Endothelial cell (in vitro differentiated cells): ENCODE measurements at regions not wholly inside any gene's neighbourhood (a gene's known extent, or its start where the extent isn't known, plus 50 kb on each side); places are given as distances from the start of the nearest gene placed in this dataset.

Source experiments
- DNase-seq: peaks from one replicate; pipeline ENCODE4 v3.0.0; 2021; ENCODE audit warnings: low spot score
- H3K27ac Mint-ChIP-seq: one replicate; pipeline ENCODE4 v1.8.0; 2021; ENCODE audit warnings: mixed read lengths, inconsistent platforms; ENCODE audit not compliant: unreplicated experiment
- H3K27me3 Mint-ChIP-seq: one replicate; pipeline ENCODE4 v1.8.0; 2021; ENCODE audit warnings: mild to moderate bottlenecking, moderate library complexity, mixed read lengths, inconsistent platforms; ENCODE audit not compliant: unreplicated experiment
- H3K36me3 Mint-ChIP-seq: one replicate; pipeline ENCODE4 v1.8.0; 2021; ENCODE audit warnings: mild to moderate bottlenecking, low read depth, mixed read lengths, inconsistent platforms; ENCODE audit not compliant: unreplicated experiment
- H3K4me1 Mint-ChIP-seq: one replicate; pipeline ENCODE4 v1.8.0; 2021; ENCODE audit warnings: mild to moderate bottlenecking, mixed read lengths, inconsistent platforms; ENCODE audit not compliant: unreplicated experiment
- H3K4me3 Mint-ChIP-seq: one replicate; pipeline ENCODE4 v1.8.0; 2021; ENCODE audit warnings: mild to moderate bottlenecking, mixed read lengths, inconsistent platforms; ENCODE audit not compliant: unreplicated experiment
- H3K9me3 Mint-ChIP-seq: one replicate; pipeline ENCODE4 v1.8.0; 2021; ENCODE audit warnings: mixed read lengths, inconsistent platforms; ENCODE audit not compliant: unreplicated experiment
- TF ChIP-seq, protein P1 (sequence below): fragments of 200-600 bp; sonication (generic); IDR thresholded peaks from one replicate; pipeline ENCODE4 v1.5.0; 2021; ENCODE audit warnings: antibody characterized with exemption; ENCODE audit not compliant: unreplicated experiment

DNA sequence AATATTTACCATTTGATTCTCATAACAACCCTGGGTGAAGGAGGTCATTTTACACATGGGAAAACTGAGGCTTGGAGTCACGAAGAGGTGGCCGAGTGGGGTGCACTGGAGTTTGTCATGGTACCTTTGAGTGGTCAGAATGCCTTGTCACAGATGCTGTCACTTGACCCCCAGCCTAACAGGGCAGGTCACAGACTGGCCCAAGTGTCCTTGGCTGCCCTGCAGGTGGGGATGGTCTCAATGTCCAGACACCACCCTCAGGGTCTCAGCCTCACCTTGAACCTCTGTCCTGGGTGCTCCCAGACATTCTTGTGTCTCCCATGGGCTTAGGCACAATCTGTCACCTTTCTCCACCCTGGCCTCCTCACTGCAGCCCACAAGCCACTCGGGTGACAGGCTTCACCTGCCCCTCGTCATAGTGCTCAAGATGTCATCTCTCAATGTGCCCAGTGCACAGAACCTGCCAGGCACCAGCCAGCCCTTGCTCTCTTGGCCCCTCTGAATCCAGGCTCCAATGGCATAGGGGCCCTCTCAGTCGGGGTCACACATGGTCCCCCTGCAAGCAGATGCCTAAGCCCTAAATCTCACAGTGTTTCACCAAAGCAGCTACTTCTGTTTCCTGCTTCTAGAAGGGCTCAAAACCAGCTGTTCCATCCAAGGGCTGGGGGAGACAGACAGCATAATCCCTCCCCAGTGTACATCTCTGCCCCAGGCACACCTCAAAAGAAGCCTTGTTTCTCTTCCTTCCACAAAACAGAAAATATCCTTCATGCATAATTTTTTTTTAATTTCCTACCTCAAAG lies 76.8 kb upstream of the NANOS1 start:
- H3K27ac Mint-ChIP-seq = no peak overlapping the region
- no peaks in the 10 kb centered on the region for H3K4me1 Mint-ChIP-seq
- DNase-seq = no peak

DNA sequence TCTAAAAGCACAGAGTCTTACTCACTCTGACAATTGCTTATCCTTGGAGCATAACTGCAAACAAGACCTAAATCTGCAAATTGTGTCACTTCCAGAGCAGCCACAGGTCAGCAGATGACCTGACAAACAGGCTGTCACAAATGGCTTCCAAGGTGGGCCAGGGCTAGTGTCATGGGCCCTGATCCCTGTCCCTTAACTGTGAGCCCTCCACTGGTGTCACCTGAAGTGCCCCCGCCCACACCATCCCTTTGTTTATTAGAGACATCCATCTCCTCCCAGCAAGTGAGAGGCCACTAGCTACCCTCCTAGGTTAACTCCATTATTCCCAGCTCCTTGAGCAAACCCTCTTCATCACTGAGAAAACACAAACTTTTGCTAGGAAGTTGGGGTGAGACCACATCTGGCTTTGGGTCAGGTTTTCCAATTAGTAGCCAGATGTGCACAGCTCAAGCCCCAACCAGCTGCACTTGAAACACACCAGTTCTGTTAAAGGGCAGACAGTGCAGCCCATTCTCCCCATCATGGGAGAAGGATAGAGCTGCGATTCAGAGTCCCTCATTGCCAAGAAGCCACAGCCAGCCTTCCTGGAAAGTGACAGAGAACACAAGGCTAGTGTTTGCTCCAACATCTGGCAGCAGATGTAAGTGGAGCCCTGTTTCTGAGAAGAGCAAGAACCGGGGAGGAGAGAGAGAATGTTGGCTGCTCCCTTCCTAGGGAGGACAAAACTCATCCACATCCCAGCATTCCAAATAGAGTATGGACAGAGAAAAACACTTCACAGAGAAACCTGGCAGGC lies 75.7 kb upstream of the NANOS1 start:
- peaks cover 3% of the 10 kb centered on the region for H3K27me3 Mint-ChIP-seq
- no peak overlapping the region for H3K4me3 Mint-ChIP-seq
- TF ChIP-seq, protein P1, sequence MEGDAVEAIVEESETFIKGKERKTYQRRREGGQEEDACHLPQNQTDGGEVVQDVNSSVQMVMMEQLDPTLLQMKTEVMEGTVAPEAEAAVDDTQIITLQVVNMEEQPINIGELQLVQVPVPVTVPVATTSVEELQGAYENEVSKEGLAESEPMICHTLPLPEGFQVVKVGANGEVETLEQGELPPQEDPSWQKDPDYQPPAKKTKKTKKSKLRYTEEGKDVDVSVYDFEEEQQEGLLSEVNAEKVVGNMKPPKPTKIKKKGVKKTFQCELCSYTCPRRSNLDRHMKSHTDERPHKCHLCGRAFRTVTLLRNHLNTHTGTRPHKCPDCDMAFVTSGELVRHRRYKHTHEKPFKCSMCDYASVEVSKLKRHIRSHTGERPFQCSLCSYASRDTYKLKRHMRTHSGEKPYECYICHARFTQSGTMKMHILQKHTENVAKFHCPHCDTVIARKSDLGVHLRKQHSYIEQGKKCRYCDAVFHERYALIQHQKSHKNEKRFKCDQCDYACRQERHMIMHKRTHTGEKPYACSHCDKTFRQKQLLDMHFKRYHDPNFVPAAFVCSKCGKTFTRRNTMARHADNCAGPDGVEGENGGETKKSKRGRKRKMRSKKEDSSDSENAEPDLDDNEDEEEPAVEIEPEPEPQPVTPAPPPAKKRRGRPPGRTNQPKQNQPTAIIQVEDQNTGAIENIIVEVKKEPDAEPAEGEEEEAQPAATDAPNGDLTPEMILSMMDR = no peak
- DNase-seq = no peak
- H3K4me1 Mint-ChIP-seq = no peaks in the 10 kb centered on the region
- no peak overlapping the region for H3K27ac Mint-ChIP-seq
- H3K36me3 Mint-ChIP-seq = no peaks in the 10 kb centered on the region
- no peaks in the 10 kb centered on the region for H3K9me3 Mint-ChIP-seq

More for the DNA sequence above, 76.8 kb upstream of the NANOS1 start:
- Mint-ChIP-seq H3K9me3 (no peaks in the 10 kb centered on the region), H3K36me3 (no peaks in the 10 kb centered on the region), H3K4me3 (no peak overlapping the region), H3K27me3 (peaks cover 3% of the 10 kb centered on the region)
- TF ChIP-seq, protein P1 = no peak

DNA sequence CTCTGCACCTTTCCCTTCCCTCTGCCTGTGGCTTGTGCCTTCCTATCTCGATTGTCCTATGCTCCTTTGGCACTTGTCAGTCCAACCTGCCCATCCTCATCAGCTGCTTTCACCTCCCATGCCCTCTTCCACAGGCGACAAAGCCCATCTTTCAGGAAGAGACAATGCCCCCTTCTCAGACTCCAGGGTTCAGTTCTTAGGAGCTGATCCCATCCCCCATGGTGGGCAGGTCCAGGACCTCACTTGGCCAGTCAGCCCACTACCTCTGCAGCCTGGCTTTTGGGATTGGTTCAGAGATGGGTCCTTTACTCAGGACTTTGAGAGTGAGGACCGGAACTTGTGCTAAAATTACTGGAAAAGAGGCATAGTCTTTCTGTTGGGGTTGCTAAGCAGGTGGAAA lies 74.0 kb upstream of the NANOS1 start:
- TF ChIP-seq, protein P1 = no peak
- Mint-ChIP-seq H3K9me3 (no peaks in the 10 kb centered on the region), H3K4me3 (no peak overlapping the region), H3K36me3 (no peaks in the 10 kb centered on the region), H3K27me3 (peaks cover 3% of the 10 kb centered on the region), H3K27ac (no peak overlapping the region), H3K4me1 (no peaks in the 10 kb centered on the region)
- DNase-seq = no peak

DNA sequence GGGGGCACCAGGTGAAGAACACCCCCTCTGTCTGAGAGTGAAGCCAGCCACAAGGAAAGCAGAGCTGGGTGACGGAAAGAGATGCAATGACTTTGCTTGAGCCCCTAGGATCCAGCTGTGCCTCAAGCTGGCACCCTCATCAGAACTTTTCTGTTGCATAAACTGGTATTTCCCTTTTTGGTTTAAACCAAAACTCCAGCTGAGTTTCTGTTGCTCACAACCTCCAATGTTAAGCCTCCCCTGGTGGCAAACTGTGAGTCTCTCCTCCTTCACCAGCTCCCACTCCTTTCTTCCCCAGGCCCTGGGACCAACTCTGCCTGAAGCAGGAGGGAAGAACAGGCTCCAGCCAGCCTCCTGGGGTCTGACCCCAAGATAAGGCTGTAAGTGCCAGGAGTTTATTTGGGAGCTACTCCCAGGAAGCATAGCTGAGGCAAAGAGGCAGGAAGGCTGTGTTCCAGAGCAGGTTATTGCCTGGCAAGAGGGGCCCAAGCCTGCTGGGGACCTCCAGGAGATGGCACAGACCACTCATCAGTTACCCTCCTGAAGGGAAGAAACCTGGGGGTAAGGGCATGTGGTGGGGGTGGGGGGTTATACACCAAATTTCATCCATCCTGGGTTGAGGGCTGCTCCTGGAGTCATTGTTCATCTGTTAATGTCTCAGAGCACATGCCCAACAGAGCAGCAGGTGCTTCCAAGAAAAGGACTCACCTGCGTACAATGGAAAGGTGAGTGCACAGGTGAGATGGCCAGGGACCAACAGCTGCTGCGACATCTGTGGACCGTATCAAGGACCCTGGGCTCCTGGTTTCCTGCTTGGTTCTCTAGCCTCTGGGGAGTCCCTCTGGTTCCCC lies 73.3 kb upstream of the NANOS1 start:
- Mint-ChIP-seq H3K4me1 (no peaks in the 10 kb centered on the region), H3K36me3 (no peaks in the 10 kb centered on the region), H3K9me3 (no peaks in the 10 kb centered on the region), H3K27me3 (peaks cover 3% of the 10 kb centered on the region), H3K27ac (no peak overlapping the region), H3K4me3 (no peak overlapping the region)
- TF ChIP-seq, protein P1 = no peak
- no peak for DNase-seq
